Colonic mucosa (tissue), 4 donors: ENCODE measurements at regions not wholly inside any gene's neighbourhood (a gene's known extent, or its start where the extent isn't known, plus 50 kb on each side); places are given as distances from the start of the nearest gene placed in this dataset.

Source experiments
- DNase-seq: peaks from one replicate; pipeline ENCODE4 v3.0.0-alpha.2; 2020
- H3K27ac ChIP-seq: fragments of 200-600 bp; one replicate; pipeline ENCODE4 v1.8.0; 2021
- H3K27me3 ChIP-seq: fragments of 200-600 bp; one replicate; pipeline ENCODE4 v1.8.0; 2021
- H3K36me3 ChIP-seq: fragments of 200-600 bp; one replicate; pipeline ENCODE4 v1.8.0; 2021
- H3K4me1 ChIP-seq: fragments of 200-600 bp; one replicate; pipeline ENCODE4 v1.8.0; 2021; ENCODE audit warnings: mild to moderate bottlenecking
- H3K4me3 ChIP-seq: fragments of 200-600 bp; one replicate; pipeline ENCODE4 v1.8.0; 2021
- H3K9ac ChIP-seq, 2 donors: one replicate each; pipeline ENCODE4 v1.7.0; 2013; ENCODE audit warnings: control low read depth in 2 of 2, low read depth in 2 of 2, low read length in 2 of 2
- H3K9me3 ChIP-seq: fragments of 200-600 bp; one replicate; pipeline ENCODE4 v1.8.0; 2021
- CTCF ChIP-seq: fragments of 200-600 bp; IDR thresholded peaks from one replicate; pipeline ENCODE4 v1.8.0; 2022; ENCODE audit warnings: antibody characterized with exemption, mild to moderate bottlenecking
- intact Hi-C: fragments of 100-400 bp; cut with DNase I; formaldehyde crosslinking; loops from one replicate; pipeline ENCODE4 v1.14.1; 2022
- donor health status: healthy.
- donor health status: DM: no; HTN: no; CAD: no.
- donor health status: DM: no; HTN: no; CAD: no.

GRCh38 chr11:22920939-22921565 is 60.8 kb upstream of the CCDC179 start:
- Histone ChIP-seq H3K9me3 (no peaks in the 10 kb centered on the region), H3K27me3 (no peaks in the 10 kb centered on the region), H3K4me3 (no peak overlapping the region), H3K4me1 (no peaks in the 10 kb centered on the region), H3K36me3 (no peaks in the 10 kb centered on the region), H3K9ac (no peak overlapping the region), H3K27ac (no peak overlapping the region)
- peak; percentile 23 for DNase-seq
- intact Hi-C loops: loop anchor here (10.0 kb wide), 1 partner anchor 46 kb away; no protein-coding TSS in a partner anchor
- peak; percentile 37 for TF ChIP-seq CTCF

DNA sequence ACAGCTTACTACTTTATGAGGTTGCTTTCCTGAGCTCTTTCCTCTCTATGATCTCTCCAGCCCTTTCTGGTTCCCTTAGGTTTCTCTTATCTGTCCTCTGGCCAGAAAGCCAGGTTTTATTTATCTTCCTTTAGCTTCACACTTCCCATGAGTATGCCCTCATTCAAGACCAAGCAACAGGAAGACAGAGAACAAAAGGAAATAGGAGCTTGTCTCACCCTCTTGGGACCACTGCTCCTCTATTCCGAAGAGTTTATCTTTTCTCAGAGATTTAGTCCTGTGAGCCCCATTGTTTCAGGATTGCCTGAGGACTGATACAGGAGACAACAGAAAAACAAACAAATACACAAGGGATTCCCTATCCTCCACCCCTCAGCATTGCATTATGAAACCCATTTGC is 62.4 kb upstream of the CCDC179 start:
- Histone ChIP-seq H3K9me3 (no peaks in the 10 kb centered on the region), H3K4me1 (no peaks in the 10 kb centered on the region), H3K4me3 (no peak overlapping the region), H3K36me3 (no peaks in the 10 kb centered on the region), H3K9ac (no peak overlapping the region), H3K27ac (no peak overlapping the region), H3K27me3 (no peaks in the 10 kb centered on the region)
- no peak for DNase-seq
- no peak for TF ChIP-seq CTCF
- intact Hi-C loops: loop anchor here (10.0 kb wide), 1 partner anchor 48 kb away; no protein-coding TSS in a partner anchor

- Histone ChIP-seq H3K9ac (no peak overlapping the region), H3K9me3 (no peaks in the 10 kb centered on the region), H3K4me1 (no peaks in the 10 kb centered on the region), H3K36me3 (no peaks in the 10 kb centered on the region), H3K27me3 (no peaks in the 10 kb centered on the region), H3K27ac (no peak overlapping the region), H3K4me3 (no peak overlapping the region)
- TF ChIP-seq CTCF: no peak
- intact Hi-C loops: loop anchor here (10.0 kb wide), 1 partner anchor 49 kb away; no protein-coding TSS in a partner anchor
- DNase-seq: no peak
Measured at GRCh38 chr11:22923561-22923960, 63.3 kb upstream of the CCDC179 start.

DNA sequence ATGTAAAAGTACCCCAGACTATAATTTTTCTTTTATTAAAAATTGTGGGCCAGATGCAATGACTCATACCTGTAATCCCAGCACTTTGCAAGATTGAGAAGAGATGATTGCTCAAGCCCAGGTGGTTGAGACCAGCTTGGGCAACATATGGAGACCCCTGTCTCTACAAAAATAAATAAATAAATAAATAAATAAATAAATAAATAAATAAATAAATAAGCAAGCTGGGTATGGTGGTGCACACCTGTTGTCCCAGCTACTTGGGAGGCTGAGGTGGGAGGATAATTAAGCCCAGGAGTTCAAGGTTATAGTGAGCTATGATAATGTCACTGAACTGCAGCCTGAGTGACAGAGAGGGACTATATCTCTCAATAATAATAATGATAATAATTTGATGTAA is 66.1 kb upstream of the CCDC179 start:
- Histone ChIP-seq H3K9ac (no peak overlapping the region), H3K27me3 (no peaks in the 10 kb centered on the region), H3K4me1 (no peaks in the 10 kb centered on the region), H3K4me3 (no peak overlapping the region), H3K9me3 (no peaks in the 10 kb centered on the region), H3K27ac (no peak overlapping the region), H3K36me3 (no peaks in the 10 kb centered on the region)
- intact Hi-C loops: loop anchor here (10.0 kb wide), 1 partner anchor 52 kb away; no protein-coding TSS in a partner anchor
- no peak for TF ChIP-seq CTCF
- DNase-seq: no peak

DNA sequence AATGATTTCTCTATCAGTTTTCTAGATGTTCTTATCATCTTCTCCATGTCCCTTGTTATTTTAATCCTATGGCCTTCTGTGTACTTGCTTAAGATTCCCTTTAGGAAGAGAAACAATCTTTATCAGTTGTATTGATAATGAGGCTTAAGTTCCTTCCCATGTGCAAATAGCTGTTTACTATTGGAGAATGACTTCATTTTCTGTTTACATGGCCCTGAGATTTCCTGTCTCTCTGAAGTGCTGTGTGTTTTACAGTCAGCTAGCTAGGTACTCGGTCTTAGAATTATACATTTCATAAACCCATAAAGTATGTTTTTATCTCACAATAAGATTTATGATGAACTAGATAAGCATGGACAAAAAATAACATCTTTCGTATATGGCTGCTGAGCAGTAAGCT is 67.5 kb upstream of the CCDC179 start:
- no peak overlapping the region for H3K27ac ChIP-seq
- DNase-seq: no peak
- H3K9me3 ChIP-seq: no peaks in the 10 kb centered on the region
- no peak overlapping the region for H3K9ac ChIP-seq
- H3K4me3 ChIP-seq: no peak overlapping the region
- no peaks in the 10 kb centered on the region for H3K36me3 ChIP-seq
- H3K27me3 ChIP-seq: no peaks in the 10 kb centered on the region
- intact Hi-C loops: loop anchor here (10.0 kb wide), 1 partner anchor 53 kb away; no protein-coding TSS in a partner anchor
- no peak for TF ChIP-seq CTCF
- H3K4me1 ChIP-seq: no peaks in the 10 kb centered on the region
